ENCODE measurements at regions not wholly inside any gene's neighbourhood (a gene's known extent, or its start where the extent isn't known, plus 50 kb on each side); places are given as distances from the start of the nearest gene placed in this dataset.
A peak's percentile ranks its signal among the peaks of the same experiment; 100 is the strongest.
"Not testable (repeated sequence)": the region's sequence is repeated elsewhere in the genome, so short reads cannot be mapped to it uniquely, and the experiment has no call there.

GRCh38 chr14:55805250-55805649, 225.2 kb downstream of the KTN1 start:
- no peak for DNase-seq

DNA sequence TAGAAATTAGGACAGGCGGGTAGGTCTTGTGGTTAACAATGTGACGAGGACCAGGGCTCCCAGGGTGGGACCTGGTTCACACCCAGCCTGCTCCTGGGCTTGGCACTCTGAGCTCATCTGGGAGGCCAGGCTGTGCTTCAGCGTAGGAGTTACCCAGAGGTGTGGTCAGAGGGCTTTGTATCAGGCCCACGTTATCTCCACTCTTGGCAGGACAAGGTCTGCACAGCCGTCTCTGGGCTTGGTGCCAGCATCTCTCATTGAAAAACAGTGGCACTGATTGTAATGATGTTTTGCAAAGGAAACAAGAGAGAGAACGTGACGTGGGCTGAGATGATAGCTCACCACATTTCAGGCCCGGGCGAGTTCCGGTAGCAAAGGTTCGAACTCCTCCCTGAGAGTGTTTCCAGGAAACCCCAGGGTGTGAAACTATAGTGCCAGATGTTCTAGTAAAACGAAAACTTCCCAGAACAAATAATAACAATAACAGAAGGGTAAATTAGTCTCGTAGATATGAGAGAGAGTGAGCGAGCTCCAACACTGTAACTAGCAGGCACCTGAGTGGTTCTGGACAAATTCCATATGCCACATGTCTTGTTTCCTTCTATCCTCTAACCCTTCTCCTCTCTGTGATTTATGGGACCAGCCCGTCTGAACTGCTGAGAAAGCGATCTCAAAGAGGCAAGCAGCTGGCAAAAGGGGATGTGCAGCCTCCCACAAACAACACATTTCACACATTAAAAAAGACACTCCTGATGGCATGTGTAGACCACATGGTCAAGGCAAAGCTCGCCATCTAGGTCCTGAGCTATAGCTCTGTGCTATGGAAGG, 227.3 kb downstream of the KTN1 start:
- peak in 5 of 56 donors; percentile 5 to 55 (median 12) for DNase-seq

DNA sequence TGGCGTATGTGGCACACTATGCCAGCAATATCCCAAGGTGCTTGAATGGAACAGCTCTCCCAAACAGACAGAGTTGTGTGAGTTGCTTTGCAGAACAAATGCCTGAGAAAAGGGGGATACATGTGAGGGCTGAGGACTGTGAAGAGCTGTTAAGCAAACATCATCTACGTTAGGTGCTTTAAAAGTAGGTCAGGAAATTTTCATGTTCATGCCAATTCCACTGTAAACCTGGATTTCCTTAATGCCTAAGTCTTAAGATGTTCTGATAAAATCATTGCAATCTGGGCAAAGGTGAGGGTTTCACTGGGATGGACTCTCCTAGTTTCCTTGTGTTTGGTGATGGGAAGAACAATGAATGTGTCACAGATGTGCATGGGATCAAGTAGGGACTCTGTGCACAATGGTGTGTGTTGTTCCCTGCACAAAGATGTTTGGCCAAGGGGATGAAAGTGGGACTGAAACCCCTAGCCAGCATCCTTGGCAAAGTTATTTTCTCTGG, 227.9 kb downstream of the KTN1 start:
- DNase-seq = no peak

DNA sequence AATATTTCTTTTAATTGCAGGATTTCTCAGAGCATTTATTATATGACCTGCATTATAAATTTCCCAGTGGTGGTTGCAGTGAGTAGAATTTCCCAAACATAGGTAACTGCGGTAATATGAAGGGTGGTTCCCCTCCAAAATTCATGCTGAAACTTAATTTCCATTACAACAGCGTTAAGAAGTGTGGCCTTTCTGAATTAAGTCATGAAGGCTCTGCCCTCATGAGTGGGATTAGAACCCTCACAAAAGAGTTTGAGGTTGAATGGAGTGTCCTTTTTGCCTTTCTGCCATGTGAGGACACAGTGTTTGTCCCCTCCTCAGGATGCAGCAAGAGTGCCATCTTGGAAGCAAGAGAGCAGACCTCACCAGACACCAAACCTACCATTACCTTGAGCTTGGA, 233.6 kb downstream of the KTN1 start:
- DNase-seq = no peak

DNA sequence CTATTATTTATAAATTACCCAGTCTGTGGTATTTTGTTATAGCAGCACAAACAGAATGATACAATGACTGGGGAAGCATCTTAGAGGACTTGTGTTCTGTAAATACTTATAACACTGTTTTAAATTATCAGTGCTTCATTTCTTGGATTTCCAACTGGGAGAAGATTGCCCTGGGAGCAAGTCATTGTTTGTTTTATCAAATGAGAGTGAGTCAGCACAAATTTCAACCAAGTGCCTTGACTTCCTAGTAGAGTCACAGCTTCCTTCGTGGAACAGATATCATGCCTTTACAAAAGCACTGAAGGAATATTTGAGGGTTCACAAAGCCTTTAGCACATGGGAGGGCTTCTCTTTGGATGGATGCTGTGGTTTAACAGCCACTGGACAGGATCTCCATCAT, 234.1 kb downstream of the KTN1 start:
- no peak for DNase-seq

DNA sequence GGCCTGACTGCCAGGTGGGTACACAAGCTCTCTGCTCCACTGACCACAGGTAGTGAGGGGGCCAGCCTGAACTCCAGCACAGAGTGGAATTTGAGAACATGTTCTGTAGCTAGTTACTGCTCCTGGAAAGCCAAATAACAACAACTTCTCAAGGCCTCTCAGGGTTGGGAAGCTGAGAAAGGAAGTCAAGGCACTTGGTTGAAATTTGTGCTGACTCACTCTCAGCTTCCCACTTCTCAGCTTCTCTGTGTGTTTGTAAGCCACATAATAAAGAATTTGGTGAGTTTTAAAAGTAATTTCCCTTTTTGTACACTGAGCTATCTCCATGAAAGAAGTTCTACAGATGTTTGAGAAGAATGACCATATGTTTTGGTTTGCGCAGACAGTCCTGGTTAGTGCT, 234.9 kb downstream of the KTN1 start:
- DNase-seq = no peak

GRCh38 chr14:55816225-55816624, 236.2 kb downstream of the KTN1 start:
- DNase-seq = no peak

DNA sequence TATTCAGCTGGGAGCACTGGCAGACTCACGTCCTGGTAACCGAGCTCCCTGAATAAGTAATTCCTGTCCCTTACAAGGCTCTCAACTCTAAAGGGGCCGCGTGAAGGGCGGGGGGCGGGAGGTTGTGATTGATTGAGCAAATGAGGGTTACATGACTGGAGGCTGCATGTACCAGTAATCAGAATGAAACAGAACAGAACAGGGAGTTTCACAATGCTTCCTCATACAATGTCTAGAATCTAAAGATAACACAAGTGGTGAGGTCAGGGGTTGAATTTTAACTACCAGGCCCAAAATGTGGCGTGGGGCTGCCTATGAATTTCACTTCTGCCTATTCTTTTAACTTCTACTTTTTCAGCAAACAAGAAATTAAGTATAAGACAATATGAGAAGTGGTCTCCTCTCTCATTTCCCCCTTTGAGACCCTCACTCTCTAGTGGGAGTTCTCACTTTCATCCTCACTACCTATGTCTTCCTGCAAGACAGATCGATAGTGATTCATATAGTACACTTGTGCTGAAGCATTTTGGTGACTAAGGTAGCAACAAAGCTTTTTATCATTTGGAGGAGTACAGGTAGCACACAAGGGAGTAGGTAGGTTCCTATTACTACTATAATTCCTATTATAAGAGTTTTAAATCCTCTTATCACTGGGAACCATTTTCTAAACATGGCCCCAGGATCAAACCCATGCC, 239.8 kb downstream of the KTN1 start:
- no peak for DNase-seq

GRCh38 chr14:55822906-55823305, 242.9 kb downstream of the KTN1 start:
- DNase-seq = no peak

DNA sequence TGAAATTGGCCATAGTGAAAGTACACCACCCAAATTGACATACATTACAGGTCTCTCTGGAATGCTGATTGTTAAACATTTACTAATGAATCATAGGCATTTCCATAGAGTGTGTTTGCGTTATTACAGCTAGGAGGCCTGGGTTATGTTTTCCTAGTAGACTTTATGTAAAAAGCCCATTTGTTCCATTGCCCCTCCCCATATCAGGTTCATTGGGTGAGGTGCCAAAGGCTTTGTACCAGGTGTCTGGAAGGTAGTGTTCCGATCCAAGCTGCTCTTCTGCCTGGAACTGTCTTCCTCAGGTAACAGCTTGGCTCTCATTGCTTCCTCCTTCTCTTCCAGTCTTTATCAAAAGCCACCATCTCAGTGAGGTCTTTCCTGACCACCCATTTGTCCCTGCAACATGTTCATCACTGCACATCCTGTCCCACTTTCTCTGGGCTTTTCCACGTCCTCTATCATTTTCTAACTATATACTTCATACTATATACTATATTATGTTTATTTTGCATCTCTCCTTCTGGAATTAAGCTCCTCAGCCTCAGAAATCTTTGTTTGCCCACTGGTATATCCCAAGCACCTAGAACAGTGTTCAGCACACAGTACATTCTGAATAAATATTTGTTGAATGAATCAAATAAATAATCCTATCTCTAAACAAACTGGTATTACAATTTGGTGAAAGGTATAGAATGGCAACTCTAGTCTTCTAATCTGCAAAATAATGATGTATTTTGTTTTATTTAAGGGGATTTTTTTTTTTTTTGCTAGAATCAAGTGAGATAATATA, 252.3 kb downstream of the KTN1 start:
- DNase-seq = no peak

GRCh38 chr14:55832974-55833373, 253.0 kb downstream of the KTN1 start:
- DNase-seq = no peak

GRCh38 chr14:55834390-55834789, 254.4 kb downstream of the KTN1 start:
- DNase-seq = no peak

GRCh38 chr14:55835985-55836384, 256.0 kb downstream of the KTN1 start:
- no peak for DNase-seq

- no peak for DNase-seq
Observed at GRCh38 chr14:55837467-55837866, 257.5 kb downstream of the KTN1 start.

- no peak for DNase-seq
Observed at GRCh38 chr14:55838529-55839052, 258.6 kb downstream of the KTN1 start.

DNA sequence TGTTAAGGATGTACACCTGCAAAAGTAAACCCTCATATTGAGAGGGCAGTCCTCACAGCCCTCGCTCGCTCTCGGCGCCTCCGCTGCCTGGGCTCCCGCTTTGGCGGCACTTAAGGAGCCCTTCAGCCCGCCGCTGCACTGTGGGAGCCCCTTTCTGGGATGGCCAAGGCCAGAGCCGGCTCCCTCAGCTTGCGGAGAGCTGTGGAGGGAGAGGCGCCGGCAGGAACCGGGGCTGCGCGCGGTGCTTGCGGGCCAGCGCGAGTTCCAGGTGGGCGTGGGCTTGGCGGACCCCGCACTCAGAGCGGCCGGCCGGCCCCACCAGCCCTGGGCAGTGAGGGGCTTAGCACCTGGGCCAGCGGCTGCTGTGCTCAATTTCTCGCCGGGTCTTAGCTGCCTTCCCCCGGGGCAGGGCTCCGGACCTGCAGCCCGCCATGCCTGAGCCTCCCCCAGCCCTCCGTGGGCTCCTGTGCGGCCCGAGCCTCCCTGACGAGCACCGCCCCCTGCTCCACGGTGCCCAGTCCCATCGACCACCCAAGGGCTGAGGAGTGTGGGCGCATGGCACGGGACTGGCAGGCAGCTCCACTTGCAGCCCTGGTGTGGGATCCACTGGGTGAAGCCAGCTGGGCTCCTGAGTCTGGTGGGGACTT, 259.4 kb downstream of the KTN1 start:
- not testable (repeated sequence) for DNase-seq

DNA sequence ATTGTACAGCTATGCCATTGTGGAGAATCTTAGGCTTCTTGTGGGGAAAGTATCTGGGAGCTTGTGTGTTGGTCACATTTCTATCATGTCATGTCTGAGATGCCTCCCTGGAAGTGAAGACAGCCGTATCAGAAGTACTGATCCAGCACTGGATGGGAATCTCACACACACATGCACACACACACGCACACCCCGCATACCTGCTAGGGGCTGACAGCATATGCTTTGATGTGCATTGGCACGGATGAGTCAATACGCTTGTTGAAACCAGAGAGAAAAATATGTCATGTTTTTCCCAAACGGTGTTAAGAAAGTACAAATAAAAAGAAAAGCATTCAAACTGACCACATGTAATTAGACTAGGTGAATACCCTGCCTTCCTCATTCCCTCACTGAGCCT, 260.8 kb downstream of the KTN1 start:
- DNase-seq = no peak

- DNase-seq = no peak
Observed at GRCh38 chr14:55841625-55842024, 261.6 kb downstream of the KTN1 start.

GRCh38 chr14:55843718-55844403, 263.9 kb downstream of the KTN1 start:
- DNase-seq = no peak

Data from nucleus accumbens (tissue), 56 donors.